HG03095 (cell line): ENCODE measurements at regions not wholly inside any gene's neighbourhood (a gene's known extent, or its start where the extent isn't known, plus 50 kb on each side); places are given as distances from the start of the nearest gene placed in this dataset.
"Not testable (repeated sequence)": the region's sequence is repeated elsewhere in the genome, so short reads cannot be mapped to it uniquely, and the experiment has no call there.

ENCODE experiments used
- ATAC-seq: cut with Tn5 transposase; IDR thresholded peaks from one replicate; pipeline ENCODE4 v1.9.1; 2021; ENCODE audit warnings: moderate library complexity; ENCODE audit not compliant: unreplicated experiment

DNA sequence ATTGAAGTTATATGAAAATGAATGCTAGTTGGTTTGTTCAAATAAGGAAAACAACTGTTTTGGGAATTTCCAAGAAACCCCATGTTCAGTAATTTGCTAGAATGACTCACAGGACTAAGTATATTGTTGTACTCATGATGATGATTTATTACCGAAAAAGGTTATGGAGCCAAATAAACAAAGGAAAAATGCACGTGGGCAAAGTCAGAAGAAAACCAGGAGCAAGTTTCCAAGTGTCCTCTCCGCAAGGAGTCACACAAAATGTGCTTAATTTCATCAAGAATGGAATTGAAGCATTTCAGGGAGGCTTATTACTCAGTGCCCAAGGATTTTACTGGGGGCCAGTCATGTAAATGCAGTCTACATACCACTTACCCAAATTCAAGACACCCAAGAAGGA is 1652.4 kb upstream of the TMEFF2 start:
- no peak for ATAC-seq

- no peak for ATAC-seq
These were observed 1650.9 kb upstream of the TMEFF2 start for GRCh38 chr2:193845604-193846003.

DNA sequence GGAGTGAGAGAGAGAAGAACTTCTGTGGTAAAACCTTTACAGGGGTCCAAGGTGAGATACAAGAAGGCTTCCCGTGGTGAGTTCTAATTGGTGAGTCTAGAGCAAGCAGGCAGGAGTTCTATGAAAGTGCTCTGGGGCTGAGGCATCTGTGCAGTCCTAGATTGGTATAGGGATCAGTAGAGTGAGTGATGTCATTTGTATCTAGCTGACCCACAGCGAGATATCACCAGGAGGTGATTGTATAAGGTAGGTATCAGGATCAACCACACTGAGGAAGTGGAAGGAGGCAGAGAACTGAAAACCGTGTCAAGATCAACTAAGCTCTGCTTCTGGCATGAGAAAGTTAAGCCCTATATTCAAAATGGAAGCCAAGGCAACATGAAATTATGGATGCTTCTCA is 1648.9 kb upstream of the TMEFF2 start:
- no peak for ATAC-seq

- no peak for ATAC-seq
These were observed 1646.8 kb upstream of the TMEFF2 start for GRCh38 chr2:193841384-193842150.

- ATAC-seq: no peak
These were observed 1642.5 kb upstream of the TMEFF2 start for GRCh38 chr2:193837111-193837738.

GRCh38 chr2:193836424-193837006 is 1641.8 kb upstream of the TMEFF2 start:
- ATAC-seq: not testable (repeated sequence)

GRCh38 chr2:193833895-193834294 is 1639.2 kb upstream of the TMEFF2 start:
- not testable (repeated sequence) for ATAC-seq

DNA sequence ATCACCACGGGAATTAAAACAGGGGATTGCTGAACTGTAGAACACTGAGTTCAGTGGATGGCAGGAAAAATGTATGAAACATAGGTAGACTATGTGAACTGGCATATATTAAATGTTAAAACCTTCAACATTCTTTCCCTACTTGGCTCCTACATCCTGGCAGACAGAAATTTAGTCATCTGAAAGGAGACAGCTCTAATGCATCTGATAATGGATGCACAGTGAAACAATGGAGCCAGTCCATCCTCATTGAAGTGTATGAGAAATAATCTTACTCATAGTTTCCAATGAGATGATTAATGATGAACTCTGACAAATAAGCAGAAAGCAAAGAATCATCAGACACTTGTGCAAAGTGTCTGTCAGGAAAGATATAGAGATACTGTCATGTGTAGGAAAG is 1629.7 kb upstream of the TMEFF2 start:
- no peak for ATAC-seq

GRCh38 chr2:193818801-193819499 is 1624.2 kb upstream of the TMEFF2 start:
- ATAC-seq: no peak

DNA sequence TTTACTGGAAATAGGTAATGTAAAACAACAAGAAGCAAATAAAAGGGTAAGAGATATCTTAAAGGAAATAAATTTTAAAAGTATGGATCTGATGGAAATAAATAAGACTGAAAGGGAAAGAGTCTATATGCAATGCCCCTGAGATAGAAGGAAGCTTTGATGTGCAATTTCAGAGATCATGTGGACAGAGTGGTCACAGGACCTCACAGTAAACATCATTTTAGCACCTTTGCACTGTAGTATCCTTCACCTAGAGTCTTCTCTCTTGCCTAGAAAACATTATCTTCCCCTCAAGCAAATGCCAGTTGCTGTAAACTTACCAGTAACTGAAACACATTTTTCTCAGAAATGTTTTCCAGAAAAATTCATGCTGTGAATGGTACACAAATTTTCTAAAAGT is 1621.3 kb upstream of the TMEFF2 start:
- no peak for ATAC-seq

GRCh38 chr2:193810533-193810932 is 1615.8 kb upstream of the TMEFF2 start:
- ATAC-seq: no peak

DNA sequence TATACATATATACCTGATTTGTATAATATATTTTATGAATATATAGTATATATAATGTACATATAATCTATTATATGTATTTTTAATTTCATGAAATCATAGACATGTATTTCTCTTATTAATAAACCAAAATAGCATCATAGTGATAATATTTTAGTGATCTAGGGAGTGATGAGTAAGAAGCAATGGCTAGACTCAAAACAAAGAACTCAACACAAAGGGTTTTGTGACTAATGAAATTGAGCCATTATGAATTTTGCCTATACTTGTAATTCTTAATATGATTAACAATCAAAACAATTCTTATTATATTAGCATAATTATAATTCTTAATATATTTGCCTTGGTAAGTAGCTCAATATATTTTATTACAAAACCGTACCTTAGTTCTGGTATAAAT is 1614.1 kb upstream of the TMEFF2 start:
- ATAC-seq: no peak

DNA sequence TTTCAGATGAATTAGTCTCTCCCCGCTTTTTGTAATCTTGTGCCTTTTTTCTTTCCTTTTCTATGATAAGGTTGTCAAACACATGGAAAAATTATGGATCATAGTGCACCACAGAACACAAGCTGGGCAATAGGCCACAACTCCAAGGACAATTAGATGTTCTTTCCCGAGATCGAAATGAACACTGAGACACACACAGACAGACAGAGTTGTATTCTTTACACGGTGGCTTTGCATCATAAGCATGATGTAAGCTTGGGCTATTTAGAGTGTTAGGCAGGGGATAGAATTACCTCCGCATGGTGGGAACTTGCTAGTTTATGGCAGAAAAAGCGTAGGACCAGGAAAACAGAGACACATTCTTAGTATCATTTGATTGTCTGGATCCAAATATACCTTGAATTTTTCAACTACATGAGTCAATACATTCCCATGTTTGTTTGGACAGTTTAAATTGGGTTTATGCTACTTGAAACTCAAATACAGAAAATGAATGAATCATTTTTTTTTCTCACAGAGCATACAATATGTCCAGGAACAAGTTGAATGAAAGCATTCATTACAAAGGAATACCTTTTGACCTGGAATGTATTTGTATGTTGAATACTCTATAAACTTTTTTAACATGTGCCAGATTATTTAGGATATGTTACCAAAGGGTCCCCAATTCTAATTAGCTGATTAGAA is 1611.5 kb upstream of the TMEFF2 start:
- no peak for ATAC-seq

- ATAC-seq: no peak
These were observed 1602.1 kb upstream of the TMEFF2 start for GRCh38 chr2:193796847-193797246.

DNA sequence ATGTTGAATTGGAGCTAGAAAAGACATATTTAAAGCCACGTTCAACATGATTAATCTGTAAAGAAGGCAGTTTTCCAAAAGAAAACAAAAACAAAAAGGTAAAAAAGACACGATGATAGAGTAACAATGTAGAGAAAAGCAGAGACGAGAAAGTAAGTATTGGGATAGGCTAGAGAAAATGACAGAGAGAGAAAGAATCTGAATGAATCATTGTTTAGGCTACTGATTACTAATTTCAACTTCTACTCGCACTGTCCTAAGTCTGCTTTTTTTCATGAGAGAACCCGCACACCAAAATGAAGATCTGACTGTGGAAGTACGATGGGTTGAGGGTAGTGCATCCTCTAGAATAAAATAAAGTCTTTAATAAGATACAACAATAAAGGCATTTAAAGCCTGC is 1599.2 kb upstream of the TMEFF2 start:
- ATAC-seq: no peak

GRCh38 chr2:193783681-193784080 is 1588.9 kb upstream of the TMEFF2 start:
- ATAC-seq: no peak

DNA sequence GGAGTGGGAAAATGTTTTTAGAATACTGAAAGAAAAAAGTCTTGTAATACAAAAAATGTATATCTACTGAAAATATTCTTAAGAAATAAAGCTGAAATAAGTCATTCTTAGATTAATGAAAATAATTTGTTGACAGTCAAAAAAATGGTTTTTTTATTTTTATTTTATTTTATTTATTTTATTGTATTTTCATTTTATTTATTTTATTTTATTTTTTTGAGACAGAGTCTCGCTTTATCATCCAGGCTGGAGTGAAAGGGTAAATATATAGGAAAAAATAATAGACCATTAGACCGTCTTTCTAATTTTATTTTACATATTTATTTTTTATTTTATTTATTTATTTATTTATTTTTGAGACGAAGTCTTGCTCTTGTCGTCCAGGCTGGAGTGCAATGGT is 1583.6 kb upstream of the TMEFF2 start:
- ATAC-seq: no peak

DNA sequence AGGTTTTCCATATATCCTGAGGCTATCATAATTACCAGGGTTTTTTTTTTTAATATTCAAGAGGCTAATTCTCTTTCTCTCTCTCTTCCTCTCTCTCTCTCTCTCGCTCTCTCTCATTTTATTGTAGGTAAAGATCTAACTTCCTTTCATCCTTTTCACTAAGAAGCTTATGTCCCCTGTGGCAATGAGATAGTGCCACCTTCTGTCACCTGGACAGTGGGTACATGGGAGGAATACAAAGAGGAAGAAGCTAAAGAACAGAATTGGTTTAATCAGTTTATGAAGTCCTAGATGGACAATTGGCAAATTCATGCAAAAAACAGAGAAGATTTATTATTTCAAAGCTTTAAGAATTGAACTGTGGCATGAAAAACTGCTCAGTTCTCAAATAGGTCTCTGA is 1582.3 kb upstream of the TMEFF2 start:
- ATAC-seq: no peak

DNA sequence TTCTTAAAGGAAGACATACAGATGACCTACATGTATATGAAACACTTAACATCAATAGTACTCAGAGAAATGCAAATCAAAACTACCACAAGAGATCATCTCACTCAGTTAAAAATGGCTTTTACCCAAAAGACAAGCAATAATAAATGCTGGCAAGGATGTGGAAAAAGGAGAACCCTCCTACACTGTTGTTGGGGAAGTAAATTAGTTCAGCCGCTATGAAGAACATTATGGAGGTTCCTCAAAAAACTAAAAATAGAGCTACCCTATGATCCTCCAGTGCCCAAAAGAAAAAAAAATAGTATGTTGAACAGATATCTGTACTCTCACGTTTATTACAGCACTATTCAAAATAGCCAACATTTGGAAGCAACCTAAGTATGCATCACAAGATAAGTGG is 1579.4 kb upstream of the TMEFF2 start:
- no peak for ATAC-seq

DNA sequence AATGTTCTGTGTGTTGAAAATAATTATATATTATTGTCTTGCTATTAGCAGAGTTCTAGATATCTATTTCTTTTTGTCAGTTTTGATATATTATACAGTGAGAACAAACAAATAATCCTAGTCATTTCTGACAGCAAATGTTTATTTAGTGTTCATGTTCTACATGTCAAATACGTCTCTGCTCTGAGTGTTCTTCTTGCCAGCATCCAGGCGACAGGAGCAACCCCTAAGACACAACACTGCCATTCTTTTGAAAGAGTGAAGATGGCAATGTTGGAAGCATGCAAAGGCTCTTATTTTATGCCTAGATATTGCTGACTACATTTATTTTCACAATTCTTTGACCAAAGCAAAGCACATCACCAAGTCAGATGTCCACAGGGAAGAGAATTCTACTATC is 1556.6 kb upstream of the TMEFF2 start:
- ATAC-seq: no peak

- ATAC-seq: no peak
These were observed 1554.8 kb upstream of the TMEFF2 start for GRCh38 chr2:193749485-193749884.
